ENCODE measurements at regions not wholly inside any gene's neighbourhood (a gene's known extent, or its start where the extent isn't known, plus 50 kb on each side); places are given as distances from the start of the nearest gene placed in this dataset.
"Not testable (repeated sequence)": the region's sequence is repeated elsewhere in the genome, so short reads cannot be mapped to it uniquely, and the experiment has no call there.

GRCh38 chr5:116953251-116953930, 378.8 kb upstream of the SEMA6A start:
- Histone ChIP-seq H3K9me3 (ENCODE audit: control insufficient read depth, insufficient read depth, low read depth, low read length) (no peaks in the 10 kb centered on the region; the same call in 1 of the 2 replicates), H3K27me3 (ENCODE audit: control insufficient read depth, insufficient read depth, low read length) (no peaks in the 10 kb centered on the region), H3K4me3 (ENCODE audit: low read depth, low read length) (no peak overlapping the region), H3K4me1 (ENCODE audit: control insufficient read depth, insufficient read depth, low read length) (peaks cover 16% of the 10 kb centered on the region; the same call in 1 of the 2 replicates), H3K36me3 (ENCODE audit: control insufficient read depth, insufficient read depth, low read length) (no peaks in the 10 kb centered on the region; the same call in 1 of the 2 replicates), H3K9ac (ENCODE audit: low read length) (no peak overlapping the region), H3K27ac (ENCODE audit: low read depth, low read length) (peak overlapping the region; percentile 67; the same call in 1 of the 2 replicates)

DNA sequence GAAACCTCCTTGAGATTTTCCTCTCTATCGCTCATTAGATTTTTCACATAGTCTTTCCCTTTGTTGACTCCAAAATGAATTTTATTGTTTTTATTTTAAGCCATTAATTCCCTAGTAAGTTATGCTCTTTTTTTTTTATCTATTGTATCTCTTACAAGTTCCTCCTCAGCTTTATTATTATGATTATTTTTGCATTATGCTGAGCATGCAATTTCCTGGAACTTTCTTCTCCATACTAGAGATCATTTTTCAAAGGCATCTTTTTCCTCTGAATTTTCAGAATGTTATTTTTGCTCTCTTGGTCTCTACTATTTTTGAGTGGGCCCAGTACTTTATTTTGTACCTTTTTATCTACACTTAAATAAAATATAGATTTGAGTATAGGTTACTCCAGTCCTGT, 376.6 kb upstream of the SEMA6A start:
- Histone ChIP-seq H3K27me3 (ENCODE audit: control insufficient read depth, insufficient read depth, low read length) (no peaks in the 10 kb centered on the region), H3K27ac (ENCODE audit: low read depth, low read length) (no peak overlapping the region), H3K36me3 (ENCODE audit: control insufficient read depth, insufficient read depth, low read length) (no peaks in the 10 kb centered on the region; the same call in 1 of the 2 replicates), H3K4me3 (ENCODE audit: low read depth, low read length) (no peak overlapping the region), H3K9me3 (ENCODE audit: control insufficient read depth, insufficient read depth, low read depth, low read length) (peaks cover 5% of the 10 kb centered on the region), H3K4me1 (ENCODE audit: control insufficient read depth, insufficient read depth, low read length) (peaks cover 24% of the 10 kb centered on the region), H3K9ac (ENCODE audit: low read length) (no peak overlapping the region)

DNA sequence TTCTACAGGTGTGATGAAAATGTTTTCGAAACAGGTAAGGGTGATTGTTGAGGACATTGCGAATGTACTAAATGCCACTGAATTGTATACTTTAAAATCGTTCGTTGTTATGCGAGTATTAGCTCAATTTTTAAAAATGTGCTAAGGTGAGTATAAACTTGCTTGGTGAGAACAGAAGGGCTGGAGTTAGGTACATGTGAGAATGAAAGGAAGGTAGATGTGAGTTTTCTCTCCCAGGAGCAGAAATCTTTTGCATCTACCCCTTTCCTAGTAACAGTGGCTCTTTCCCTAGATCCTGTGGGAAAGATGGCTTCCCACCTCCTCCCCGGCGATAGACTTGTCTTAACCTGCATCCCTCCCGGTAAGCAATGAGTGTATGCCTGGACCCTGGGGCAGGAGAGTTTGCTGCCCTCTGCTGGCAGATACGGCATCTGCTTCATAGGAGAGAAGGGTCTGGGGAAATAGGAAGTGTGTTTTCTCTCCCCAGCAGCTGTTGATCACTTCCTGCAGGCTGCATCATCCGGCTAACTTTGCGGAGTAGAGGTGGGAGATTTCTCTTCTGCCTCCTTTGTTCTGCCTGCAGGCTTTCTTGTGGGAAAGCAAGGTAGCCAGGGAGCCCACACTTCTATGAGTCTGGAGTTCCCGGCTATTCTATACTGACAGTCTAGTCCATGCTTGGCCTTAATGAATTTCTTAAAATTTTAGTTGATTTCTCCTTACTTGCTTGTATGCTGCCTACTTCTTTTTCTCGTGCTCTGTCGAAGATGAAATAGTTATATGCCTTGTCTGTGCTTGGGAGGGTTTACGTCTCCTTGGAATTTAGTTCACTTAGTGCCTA, 373.3 kb upstream of the SEMA6A start:
- H3K36me3 ChIP-seq (ENCODE audit: control insufficient read depth, insufficient read depth, low read length) = no peaks in the 10 kb centered on the region; the same call in 1 of the 2 replicates
- H3K4me3 ChIP-seq (ENCODE audit: low read depth, low read length) = peak overlapping the region; percentile 11; the same call in 1 of the 2 replicates
- H3K9me3 ChIP-seq (ENCODE audit: control insufficient read depth, insufficient read depth, low read depth, low read length) = peaks cover 5% of the 10 kb centered on the region
- peaks cover 36% of the 10 kb centered on the region for H3K4me1 ChIP-seq (ENCODE audit: control insufficient read depth, insufficient read depth, low read length)
- peak overlapping the region; percentile 9 for H3K9ac ChIP-seq (ENCODE audit: low read length)
- H3K27ac ChIP-seq (ENCODE audit: low read depth, low read length) = peak overlapping the region; percentile 35; the same call in 1 of the 2 replicates
- H3K27me3 ChIP-seq (ENCODE audit: control insufficient read depth, insufficient read depth, low read length) = no peaks in the 10 kb centered on the region

GRCh38 chr5:116945613-116946382, 371.2 kb upstream of the SEMA6A start:
- H3K4me3 ChIP-seq (ENCODE audit: low read depth, low read length); H3K9me3 ChIP-seq (ENCODE audit: control insufficient read depth, insufficient read depth, low read depth, low read length); H3K36me3 ChIP-seq (ENCODE audit: control insufficient read depth, insufficient read depth, low read length); H3K27me3 ChIP-seq (ENCODE audit: control insufficient read depth, insufficient read depth, low read length): not testable (repeated sequence)
- H3K9ac ChIP-seq (ENCODE audit: low read length) = peak overlapping the region; percentile 62
- H3K27ac ChIP-seq (ENCODE audit: low read depth, low read length) = peak overlapping the region; percentile 89; the same call in 1 of the 2 replicates
- H3K4me1 ChIP-seq (ENCODE audit: control insufficient read depth, insufficient read depth, low read length) = peaks cover 46% of the 10 kb centered on the region

DNA sequence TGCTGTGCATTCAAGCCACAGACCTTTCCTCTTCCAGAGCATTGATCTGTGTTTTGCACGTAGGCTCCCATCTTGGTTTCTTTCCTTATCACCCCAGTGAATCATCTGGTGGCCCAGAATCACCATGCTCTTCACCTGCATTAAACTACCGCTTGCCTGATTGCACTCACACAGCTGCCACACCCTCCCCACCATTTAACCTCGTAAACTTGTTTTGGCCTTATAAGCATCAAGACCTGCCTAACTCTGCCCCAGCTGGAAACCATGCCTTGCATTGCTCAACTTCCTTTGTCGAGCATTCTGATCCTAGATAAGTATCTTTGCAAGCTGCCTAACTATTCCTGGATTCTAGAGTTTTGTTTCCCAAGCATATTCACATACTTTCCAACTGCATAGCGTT, 369.6 kb upstream of the SEMA6A start:
- peak overlapping the region; percentile 69 for H3K27ac ChIP-seq (ENCODE audit: low read depth, low read length)
- peaks cover 62% of the 10 kb centered on the region for H3K4me1 ChIP-seq (ENCODE audit: control insufficient read depth, insufficient read depth, low read length)
- H3K36me3 ChIP-seq (ENCODE audit: control insufficient read depth, insufficient read depth, low read length) = no peaks in the 10 kb centered on the region; the same call in 1 of the 2 replicates
- H3K4me3 ChIP-seq (ENCODE audit: low read depth, low read length) = no peak overlapping the region
- H3K9ac ChIP-seq (ENCODE audit: low read length) = peak overlapping the region; percentile 62
- peaks cover 5% of the 10 kb centered on the region for H3K9me3 ChIP-seq (ENCODE audit: control insufficient read depth, insufficient read depth, low read depth, low read length)
- H3K27me3 ChIP-seq (ENCODE audit: control insufficient read depth, insufficient read depth, low read length) = no peaks in the 10 kb centered on the region

DNA sequence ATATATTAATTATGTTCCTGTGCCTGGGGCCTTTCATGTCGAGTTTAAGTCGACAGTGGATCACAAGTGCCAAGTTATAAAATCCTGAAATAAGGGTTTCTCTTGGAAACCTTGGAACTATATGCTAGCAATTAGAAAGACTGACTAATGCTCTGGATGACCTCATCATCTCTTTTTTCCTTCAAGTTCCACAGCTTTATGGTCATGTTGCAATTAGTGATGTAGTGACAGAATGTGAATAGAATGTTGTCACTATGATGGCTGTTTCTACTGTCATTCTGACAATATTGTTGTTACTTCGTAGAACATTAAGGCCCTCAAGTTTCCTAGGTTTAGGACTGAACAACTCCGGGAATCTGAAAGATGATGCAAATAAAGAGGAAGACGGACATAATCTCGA, 368.0 kb upstream of the SEMA6A start:
- peaks cover 5% of the 10 kb centered on the region for H3K9me3 ChIP-seq (ENCODE audit: control insufficient read depth, insufficient read depth, low read depth, low read length)
- H3K36me3 ChIP-seq (ENCODE audit: control insufficient read depth, insufficient read depth, low read length) = no peaks in the 10 kb centered on the region; the same call in 1 of the 2 replicates
- H3K4me3 ChIP-seq (ENCODE audit: low read depth, low read length) = no peak overlapping the region
- peaks cover 73% of the 10 kb centered on the region for H3K4me1 ChIP-seq (ENCODE audit: control insufficient read depth, insufficient read depth, low read length)
- H3K27ac ChIP-seq (ENCODE audit: low read depth, low read length) = no peak overlapping the region
- no peak overlapping the region for H3K9ac ChIP-seq (ENCODE audit: low read length)
- H3K27me3 ChIP-seq (ENCODE audit: control insufficient read depth, insufficient read depth, low read length) = no peaks in the 10 kb centered on the region

DNA sequence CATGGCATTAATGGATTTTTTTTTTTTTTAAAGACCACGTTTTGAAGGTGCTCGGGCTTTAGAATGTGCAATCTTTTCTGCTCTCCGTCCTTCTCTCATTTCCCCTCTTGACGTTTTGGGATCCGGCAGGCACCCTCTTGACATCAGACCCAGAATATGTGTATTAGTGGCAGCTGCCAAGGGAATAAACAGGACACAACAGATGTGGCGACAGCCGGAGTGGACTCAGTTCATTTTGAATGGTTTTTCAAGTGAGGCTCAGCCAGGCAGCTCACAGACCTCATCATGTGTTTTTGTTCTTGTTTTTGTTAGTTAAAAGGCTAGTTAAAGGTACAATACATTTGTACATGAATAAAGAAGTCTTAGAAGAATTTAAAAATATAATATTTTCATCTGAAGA, 365.0 kb upstream of the SEMA6A start:
- H3K27ac ChIP-seq (ENCODE audit: low read depth, low read length) = peak overlapping the region; percentile 75; the same call in 1 of the 2 replicates

DNA sequence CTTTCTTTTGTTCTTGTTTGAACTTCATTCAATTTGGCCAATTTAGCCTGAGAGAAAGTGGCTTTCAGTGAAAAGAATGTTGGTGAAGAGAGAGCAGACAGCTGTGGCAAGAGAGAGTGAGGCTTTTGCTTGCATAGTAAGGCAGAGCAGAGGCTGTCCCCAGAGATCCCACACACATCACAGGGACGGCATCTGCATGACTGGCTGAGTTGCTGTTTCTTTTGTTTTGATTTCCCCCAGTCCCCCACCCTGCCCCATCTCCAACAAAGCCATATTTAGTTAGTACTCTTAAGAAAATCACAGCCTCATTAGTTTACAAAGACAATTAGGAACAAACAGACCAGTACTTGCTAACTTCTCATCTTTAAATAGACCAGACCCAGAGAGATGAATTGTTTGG, 363.9 kb upstream of the SEMA6A start:
- Histone ChIP-seq H3K4me1 (ENCODE audit: control insufficient read depth, insufficient read depth, low read length) (peaks cover 48% of the 10 kb centered on the region), H3K9ac (ENCODE audit: low read length) (peak overlapping the region; percentile 78)

More for the DNA sequence above, 365.0 kb upstream of the SEMA6A start:
- peak overlapping the region; percentile 77 for H3K9ac ChIP-seq (ENCODE audit: low read length)
- no peak overlapping the region; the same call in 1 of the 2 replicates for H3K4me3 ChIP-seq (ENCODE audit: low read depth, low read length)
- H3K36me3 ChIP-seq (ENCODE audit: control insufficient read depth, insufficient read depth, low read length) = no peaks in the 10 kb centered on the region
- H3K9me3 ChIP-seq (ENCODE audit: control insufficient read depth, insufficient read depth, low read depth, low read length) = no peaks in the 10 kb centered on the region
- H3K4me1 ChIP-seq (ENCODE audit: control insufficient read depth, insufficient read depth, low read length) = peaks cover 59% of the 10 kb centered on the region
- H3K27me3 ChIP-seq (ENCODE audit: control insufficient read depth, insufficient read depth, low read length) = no peaks in the 10 kb centered on the region

DNA sequence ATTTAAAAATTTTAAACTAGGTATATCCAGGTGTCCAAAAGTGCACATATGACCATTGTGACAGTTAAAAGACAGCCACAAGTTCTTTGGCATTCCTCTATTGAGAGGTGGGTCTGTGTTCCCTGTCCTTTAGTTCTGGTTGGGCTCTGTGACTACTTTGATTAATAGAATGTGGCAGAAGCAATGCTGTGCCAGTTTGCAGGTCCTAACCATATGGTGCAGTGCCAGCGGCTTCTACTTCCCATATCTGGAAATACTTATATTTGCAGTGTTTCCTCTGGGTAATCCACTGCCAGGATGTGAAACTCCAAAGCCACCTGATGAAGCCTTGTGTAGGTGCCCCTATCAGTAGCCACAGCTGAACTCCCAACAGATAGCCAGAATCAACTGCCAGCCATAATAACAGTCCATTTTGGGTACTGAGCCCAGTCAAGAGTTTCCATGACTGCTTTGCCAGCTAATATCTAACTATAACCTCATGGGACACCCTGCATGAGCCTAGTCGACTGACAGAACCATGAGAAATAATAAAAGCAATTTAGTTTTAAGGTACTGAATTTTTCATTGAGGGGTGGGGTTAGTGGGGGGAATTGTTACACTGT, 361.0 kb upstream of the SEMA6A start:
- no peaks in the 10 kb centered on the region for H3K36me3 ChIP-seq (ENCODE audit: control insufficient read depth, insufficient read depth, low read length)
- no peak overlapping the region for H3K27ac ChIP-seq (ENCODE audit: low read depth, low read length)
- H3K27me3 ChIP-seq (ENCODE audit: control insufficient read depth, insufficient read depth, low read length) = no peaks in the 10 kb centered on the region
- H3K4me3 ChIP-seq (ENCODE audit: low read depth, low read length) = no peak overlapping the region
- no peaks in the 10 kb centered on the region for H3K9me3 ChIP-seq (ENCODE audit: control insufficient read depth, insufficient read depth, low read depth, low read length)
- peaks cover 30% of the 10 kb centered on the region for H3K4me1 ChIP-seq (ENCODE audit: control insufficient read depth, insufficient read depth, low read length)
- H3K9ac ChIP-seq (ENCODE audit: low read length) = no peak overlapping the region

More for the DNA sequence above, 363.9 kb upstream of the SEMA6A start:
- Histone ChIP-seq H3K27me3 (ENCODE audit: control insufficient read depth, insufficient read depth, low read length) (no peaks in the 10 kb centered on the region), H3K27ac (ENCODE audit: low read depth, low read length) (peak overlapping the region; percentile 75), H3K9me3 (ENCODE audit: control insufficient read depth, insufficient read depth, low read depth, low read length) (no peaks in the 10 kb centered on the region), H3K36me3 (ENCODE audit: control insufficient read depth, insufficient read depth, low read length) (no peaks in the 10 kb centered on the region), H3K4me3 (ENCODE audit: low read depth, low read length) (peak overlapping the region; percentile 25; the same call in 1 of the 2 replicates)

DNA sequence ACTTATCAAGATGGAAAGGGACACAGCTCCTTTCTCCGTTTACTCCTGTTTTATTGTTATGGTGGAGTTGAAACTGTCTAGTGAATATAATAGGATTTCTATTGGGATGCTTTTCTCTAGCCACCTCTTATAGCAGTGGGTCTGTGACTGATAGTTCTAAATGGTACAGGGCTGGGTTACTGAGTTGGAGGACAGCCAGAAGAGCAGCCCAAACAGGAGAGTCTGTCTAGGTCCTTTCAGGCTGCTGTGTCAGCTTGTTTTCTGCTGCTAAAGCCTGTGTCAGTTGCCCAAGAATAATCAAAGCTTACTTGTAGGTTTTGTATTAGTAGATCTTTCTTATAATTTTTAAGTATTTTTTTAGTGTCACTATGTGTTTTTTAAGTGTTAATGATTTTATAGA, 356.0 kb upstream of the SEMA6A start:
- Histone ChIP-seq H3K27ac (ENCODE audit: low read depth, low read length) (no peak overlapping the region), H3K36me3 (ENCODE audit: control insufficient read depth, insufficient read depth, low read length) (no peaks in the 10 kb centered on the region), H3K9me3 (ENCODE audit: control insufficient read depth, insufficient read depth, low read depth, low read length) (no peaks in the 10 kb centered on the region), H3K27me3 (ENCODE audit: control insufficient read depth, insufficient read depth, low read length) (no peaks in the 10 kb centered on the region), H3K4me3 (ENCODE audit: low read depth, low read length) (no peak overlapping the region), H3K4me1 (ENCODE audit: control insufficient read depth, insufficient read depth, low read length) (no peaks in the 10 kb centered on the region), H3K9ac (ENCODE audit: low read length) (no peak overlapping the region)
